GM12873 (cell line): ENCODE measurements at regions not wholly inside any gene's neighbourhood (a gene's known extent, or its start where the extent isn't known, plus 50 kb on each side); places are given as distances from the start of the nearest gene placed in this dataset.

Source experiments
- CTCF ChIP-seq: IDR thresholded peaks from 2 replicates; pipeline ENCODE4 v1.5.1; 2012; ENCODE audit warnings: low read depth, mild to moderate bottlenecking, moderate library complexity, low read length, control low read depth; ENCODE audit not compliant: insufficient read depth; ENCODE audit errors: missing control alignments

DNA sequence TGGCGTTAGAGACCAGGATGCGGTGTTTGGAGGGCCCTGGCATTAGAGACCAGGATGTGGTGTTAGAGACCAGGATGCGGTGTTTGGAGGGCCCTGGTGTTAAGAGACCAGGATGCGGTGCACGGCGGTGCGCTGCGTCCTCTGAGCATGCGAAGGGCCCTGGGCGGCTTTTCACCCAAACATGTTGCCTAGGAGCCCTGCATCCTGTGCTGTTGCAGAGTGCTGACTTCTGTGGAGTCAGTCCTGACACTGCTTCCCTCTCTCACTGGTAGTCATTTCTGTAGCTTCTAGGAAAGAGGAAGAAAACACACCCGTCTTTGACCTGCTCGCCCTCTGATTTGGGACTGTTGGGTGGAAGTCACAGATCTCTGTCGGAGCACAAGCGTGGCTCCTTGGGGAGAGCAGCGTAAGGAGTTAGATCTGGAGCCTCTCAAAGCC lies 141.2 kb downstream of the LAT start:
- TF ChIP-seq CTCF = no peak

DNA sequence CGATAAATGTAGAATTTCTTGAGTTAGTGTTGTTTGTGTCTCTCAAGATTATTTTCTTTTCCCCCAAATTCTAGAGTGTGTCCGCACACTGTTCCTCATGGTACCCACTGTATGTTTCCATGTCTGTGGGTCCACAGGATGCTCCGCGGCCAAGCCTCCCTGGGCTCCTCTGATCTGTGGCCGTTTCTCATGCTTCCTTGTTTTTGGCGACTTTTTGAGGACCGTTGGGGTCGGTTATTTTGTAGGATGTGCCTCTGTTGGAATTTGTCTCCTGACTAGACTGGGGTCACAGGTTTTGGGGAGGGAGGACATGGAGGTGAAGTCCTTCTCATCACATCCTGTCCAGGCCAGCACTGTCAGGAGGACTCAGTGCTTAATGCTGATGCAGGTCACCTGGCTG lies 140.0 kb downstream of the LAT start:
- no peak for TF ChIP-seq CTCF

GRCh38 chr16:29117631-29118030 lies 132.8 kb downstream of the LAT start:
- no peak for TF ChIP-seq CTCF

DNA sequence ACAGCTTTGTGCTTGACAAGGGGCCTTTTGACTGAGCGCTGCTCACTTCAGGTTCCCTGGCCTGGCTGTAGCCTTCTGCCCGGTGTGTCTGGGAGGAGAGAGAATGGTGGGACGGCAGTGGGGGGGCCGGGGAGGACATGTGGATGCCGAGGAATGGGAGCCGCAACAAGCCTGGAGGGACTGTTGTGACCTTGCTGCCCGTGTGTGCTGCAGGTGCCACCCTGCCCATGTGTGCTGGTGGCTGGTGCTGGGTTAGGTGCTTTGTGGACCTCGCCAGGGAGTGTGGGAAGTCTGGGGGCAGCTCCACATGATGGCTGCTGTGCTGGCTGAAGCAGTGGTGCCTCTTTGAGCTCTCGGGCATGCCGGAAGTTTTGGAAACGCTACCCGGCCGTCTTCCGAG lies 132.1 kb downstream of the LAT start:
- TF ChIP-seq CTCF = no peak

DNA sequence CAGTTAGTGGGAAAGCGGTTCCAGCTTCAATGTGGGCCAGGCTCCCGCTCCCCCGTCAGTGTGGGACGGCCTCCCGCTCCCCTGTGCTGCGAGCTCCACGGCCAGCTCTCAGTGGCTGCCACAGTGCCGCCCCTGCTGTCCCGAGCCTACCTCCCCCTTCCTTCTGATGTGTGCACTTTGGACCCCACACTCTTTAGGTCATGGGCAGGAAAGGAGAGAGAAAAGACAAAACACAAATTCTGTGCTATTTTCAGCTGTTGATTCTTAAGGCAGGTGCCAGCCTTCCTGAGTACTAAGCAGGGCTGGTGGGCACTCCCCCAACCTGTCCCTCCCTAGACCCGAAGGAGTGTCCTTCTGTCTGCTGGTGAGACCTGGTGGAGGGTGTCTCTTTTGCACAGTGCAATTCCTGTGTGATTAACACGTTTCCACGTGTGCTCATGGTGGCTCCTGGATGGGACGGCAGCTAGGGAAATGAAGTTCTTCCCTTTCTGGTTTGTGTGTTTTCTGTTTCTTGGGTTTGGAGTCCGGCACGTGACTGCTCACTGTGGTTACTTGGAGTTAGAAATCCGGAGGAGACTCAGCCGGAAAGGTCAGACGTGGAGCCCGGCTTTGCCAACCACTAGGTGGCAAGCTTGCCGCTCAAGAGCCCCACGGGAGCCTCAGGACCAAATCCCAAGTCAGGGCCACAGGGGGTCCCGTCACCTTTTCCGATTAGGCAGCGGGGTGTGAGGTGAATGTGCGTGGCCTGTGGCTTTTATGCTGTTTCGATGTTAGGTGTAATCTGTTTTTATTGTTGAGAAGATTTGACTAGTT lies 130.3 kb downstream of the LAT start:
- peak; percentile 65 for TF ChIP-seq CTCF

- no peak for TF ChIP-seq CTCF
Measured at GRCh38 chr16:29114574-29114973, 129.7 kb downstream of the LAT start.

DNA sequence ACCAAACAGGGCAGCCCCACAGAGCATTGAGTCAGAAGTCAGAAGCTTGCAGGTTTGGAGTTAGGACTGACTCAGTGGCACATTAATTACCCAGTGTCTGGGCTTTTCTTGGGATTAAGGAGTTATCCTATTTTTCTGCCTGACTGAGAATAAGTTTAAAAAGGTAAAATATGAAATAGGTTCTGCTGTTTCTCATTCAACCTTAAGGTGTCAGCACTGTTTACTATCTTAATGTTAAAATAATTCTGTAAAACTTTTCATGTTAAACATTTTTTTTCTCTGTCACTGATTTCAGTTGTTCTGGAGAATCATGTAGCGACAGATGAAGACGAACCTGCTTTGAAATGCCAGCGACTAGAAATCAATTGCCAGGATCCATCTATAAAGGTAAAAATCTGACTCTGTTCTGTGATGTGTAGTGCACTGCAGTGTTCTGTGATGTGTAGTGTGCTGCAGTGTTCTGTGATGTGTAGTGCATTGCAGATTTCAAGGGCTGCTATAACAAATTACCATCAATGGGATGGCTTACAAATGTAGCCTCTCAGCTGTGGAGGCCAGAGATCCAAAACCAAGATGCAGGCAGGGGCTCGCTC lies 128.0 kb downstream of the LAT start:
- TF ChIP-seq CTCF = no peak
